HEK293 (cell line): ENCODE measurements at regions not wholly inside any gene's neighbourhood (a gene's known extent, or its start where the extent isn't known, plus 50 kb on each side); places are given as distances from the start of the nearest gene placed in this dataset.

ENCODE experiments used
- CTCF ChIA-PET: fragments of 350-600 bp; formaldehyde crosslinking; extraction: SDS; loops from one replicate; lab custom pipeline; 2021; ENCODE audit warnings: antibody characterized with exemption; lab: Yijun Ruan, JAX
- POLR2A ChIA-PET: fragments of 300-600 bp; formaldehyde crosslinking; extraction: SDS; loops from one replicate; lab custom pipeline; 2020; ENCODE audit warnings: antibody characterized with exemption, inconsistent platforms; lab: Yijun Ruan, JAX
- H3K27ac ChIP-seq: fragments of 200-500 bp; sonication (Bioruptor generic); 2 replicates; pipeline ENCODE4 v1.5.1; 2014; ENCODE audit warnings: low read depth, low read length, control low read depth, inconsistent platforms; ENCODE audit errors: extremely low read depth
- H3K36me3 ChIP-seq, 2 experiments: fragments of 200-500 bp in 1 of 2; sonication (Bioruptor generic) in 1 of 2; 1 replicate in 1 of 2; 2 replicates in 1 of 2; pipeline ENCODE4 v1.5.1; 2014 to 2017; ENCODE audit warnings: inconsistent platforms in 2 of 2, low read length in 2 of 2; ENCODE audit not compliant: control insufficient read depth in 2 of 2, insufficient read depth in 1 of 2
- H3K4me1 ChIP-seq: fragments of 200-500 bp; sonication (Bioruptor generic); 2 replicates; pipeline ENCODE4 v1.5.1; 2014; ENCODE audit warnings: mild to moderate bottlenecking, low read length, inconsistent platforms; ENCODE audit not compliant: control insufficient read depth, insufficient read depth
- H3K4me3 ChIP-seq: 2 replicates; pipeline ENCODE4 v1.5.1; 2011; ENCODE audit warnings: low read depth, mild to moderate bottlenecking, control low read depth, low read length, moderate library complexity
- H3K9me3 ChIP-seq: fragments of 200-500 bp; sonication (Bioruptor generic); 2 replicates; pipeline ENCODE4 v1.5.1; 2014; ENCODE audit warnings: low read depth, low read length, inconsistent platforms; ENCODE audit not compliant: control insufficient read depth, insufficient read depth
- FEZF1 ChIP-seq: fragments of 450-650 bp; formaldehyde crosslinking; IDR thresholded peaks from 2 replicates; pipeline ENCODE4 v1.5.1; 2016; ENCODE audit warnings: missing biosample characterization, missing genetic modification characterization
- HOXC10 ChIP-seq: sonication (generic); formaldehyde crosslinking; IDR thresholded peaks from 2 replicates; pipeline ENCODE4 v1.8.1; 2023; ENCODE audit warnings: mild to moderate bottlenecking, missing genetic modification reagents
- IKZF3 ChIP-seq: fragments of 450-650 bp; IDR thresholded peaks from 2 replicates; pipeline ENCODE4 v1.5.0; 2018; ENCODE audit warnings: missing biosample characterization, mild to moderate bottlenecking, missing genetic modification characterization, moderate library complexity
- YY2 ChIP-seq: fragments of 450-650 bp; formaldehyde crosslinking; IDR thresholded peaks from 2 replicates; pipeline ENCODE4 v1.5.1; 2016; ENCODE audit warnings: missing biosample characterization, missing genetic modification characterization
- ZFP69B ChIP-seq: fragments of 450-650 bp; formaldehyde crosslinking; IDR thresholded peaks from 2 replicates; pipeline ENCODE4 v1.5.1; 2016; ENCODE audit warnings: missing biosample characterization, missing genetic modification characterization
- ZNF133 ChIP-seq: fragments of 450-650 bp; formaldehyde crosslinking; IDR thresholded peaks from 2 replicates; pipeline ENCODE4 v1.5.1; 2016; ENCODE audit warnings: missing biosample characterization, missing genetic modification characterization
- ZNF138 ChIP-seq: fragments of 450-650 bp; formaldehyde crosslinking; IDR thresholded peaks from 2 replicates; pipeline ENCODE4 v1.5.1; 2016; ENCODE audit warnings: missing biosample characterization, missing genetic modification characterization, borderline replicate concordance
- ZNF157 ChIP-seq: fragments of 450-650 bp; formaldehyde crosslinking; IDR thresholded peaks from 2 replicates; pipeline ENCODE4 v1.5.1; 2016; ENCODE audit warnings: missing biosample characterization, missing genetic modification characterization
- ZNF174 ChIP-seq: fragments of 450-650 bp; formaldehyde crosslinking; IDR thresholded peaks from 2 replicates; pipeline ENCODE4 v1.5.0; 2017; ENCODE audit warnings: missing biosample characterization, mild to moderate bottlenecking, missing genetic modification characterization
- ZNF510 ChIP-seq: fragments of 450-650 bp; formaldehyde crosslinking; IDR thresholded peaks from 2 replicates; pipeline ENCODE4 v1.5.1; 2018; ENCODE audit warnings: mild to moderate bottlenecking, missing genetic modification characterization, missing biosample characterization; ENCODE audit not compliant: insufficient replicate concordance
- ZNF530 ChIP-seq: fragments of 450-650 bp; formaldehyde crosslinking; IDR thresholded peaks from 2 replicates; pipeline ENCODE4 v1.5.1; 2016; ENCODE audit warnings: low read depth, missing biosample characterization, missing genetic modification characterization
- ZNF548 ChIP-seq: fragments of 450-650 bp; formaldehyde crosslinking; IDR thresholded peaks from 2 replicates; pipeline ENCODE4 v1.5.1; 2016; ENCODE audit warnings: missing biosample characterization, missing genetic modification characterization
- ZNF768 ChIP-seq: fragments of 450-650 bp; formaldehyde crosslinking; IDR thresholded peaks from 2 replicates; pipeline ENCODE4 v1.5.1; 2018; ENCODE audit warnings: missing biosample characterization, mild to moderate bottlenecking, missing genetic modification characterization
- ZNF785 ChIP-seq: fragments of 450-650 bp; formaldehyde crosslinking; IDR thresholded peaks from 2 replicates; pipeline ENCODE4 v1.5.1; 2016; ENCODE audit warnings: missing biosample characterization, missing genetic modification characterization
- ZNF791 ChIP-seq: fragments of 450-650 bp; formaldehyde crosslinking; IDR thresholded peaks from 2 replicates; pipeline ENCODE4 v1.5.1; 2016; ENCODE audit warnings: missing biosample characterization, missing genetic modification characterization
- TF ChIP-seq, protein P1 (sequence below): fragments of 450-650 bp; formaldehyde crosslinking; IDR thresholded peaks from 2 replicates; pipeline ENCODE4 v1.5.1; 2016; ENCODE audit warnings: missing biosample characterization, missing genetic modification characterization
- TF ChIP-seq, protein P2 (sequence below): fragments of 450-650 bp; formaldehyde crosslinking; conservative IDR thresholded peaks from 2 replicates; pipeline ENCODE4 v1.5.1; 2016; ENCODE audit warnings: low read depth, missing biosample characterization, missing genetic modification characterization
- TF ChIP-seq, protein P3 (sequence below): fragments of 450-650 bp; formaldehyde crosslinking; IDR thresholded peaks from 2 replicates; pipeline ENCODE4 v1.5.1; 2016; ENCODE audit warnings: missing biosample characterization, missing genetic modification characterization
- TF ChIP-seq, protein P4 (sequence below): fragments of 450-650 bp; formaldehyde crosslinking; IDR thresholded peaks from 2 replicates; pipeline ENCODE4 v1.5.1; 2017; ENCODE audit warnings: missing biosample characterization, missing genetic modification characterization
- TF ChIP-seq, protein P5 (sequence below): fragments of 450-650 bp; formaldehyde crosslinking; IDR thresholded peaks from 2 replicates; pipeline ENCODE4 v1.5.1; 2016; ENCODE audit warnings: missing biosample characterization, missing genetic modification characterization

DNA sequence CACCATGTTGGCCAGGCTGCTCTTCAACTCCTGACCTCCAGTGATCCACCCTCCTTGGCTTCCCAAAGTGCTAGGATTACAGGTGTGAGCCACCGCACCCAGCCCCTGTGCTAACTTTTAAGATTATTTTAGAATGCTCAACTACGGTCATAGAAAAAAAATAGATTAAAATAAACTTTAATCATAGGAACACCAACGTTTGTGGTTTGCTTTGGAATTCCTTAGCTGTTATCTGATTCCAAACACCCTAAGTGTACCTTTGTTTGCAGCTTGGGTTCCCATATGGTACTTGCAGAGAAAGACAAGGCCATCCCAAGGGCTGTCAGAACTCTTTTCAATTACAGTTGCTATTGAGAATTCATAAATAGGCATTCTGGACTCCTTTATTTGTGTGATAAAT lies 90.1 kb upstream of the EFHC2 start:
- H3K27ac ChIP-seq, result no peak overlapping the region
- CTCF ChIA-PET, result no interaction called here
- H3K4me1 ChIP-seq, result no peaks in the 10 kb centered on the region
- no peaks in the 10 kb centered on the region for H3K9me3 ChIP-seq
- no peaks in the 10 kb centered on the region for H3K36me3 ChIP-seq
- POLR2A ChIA-PET, result no interaction called here
- TF ChIP-seq YY2 (no peak), ZNF174 (tag by site-specific recombination) (no peak), ZNF510 (no peak), ZNF133 (tag by site-specific recombination) (no peak)
- H3K4me3 ChIP-seq, result no peak overlapping the region

DNA sequence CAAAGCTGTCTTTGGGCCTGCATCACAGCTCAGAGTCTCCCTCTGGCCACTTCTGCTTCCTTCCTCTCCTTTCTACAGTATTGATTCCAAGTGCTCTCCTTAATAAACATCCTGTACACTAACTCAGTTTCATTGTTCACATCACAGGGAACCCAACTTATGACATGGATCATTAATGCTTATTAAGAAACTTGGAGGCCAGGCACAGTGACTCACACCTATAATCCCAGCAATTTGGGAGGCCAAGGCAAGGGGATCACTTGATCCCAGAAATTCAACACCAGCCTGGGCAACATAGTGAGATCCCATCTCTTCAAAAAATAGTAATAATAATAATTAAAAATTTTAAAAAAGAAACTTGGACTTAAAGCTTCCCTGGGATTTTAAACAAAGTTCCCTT lies 89.2 kb upstream of the EFHC2 start:
- Histone ChIP-seq H3K9me3 (no peaks in the 10 kb centered on the region), H3K4me3 (no peak overlapping the region), H3K27ac (no peak overlapping the region), H3K36me3 (no peaks in the 10 kb centered on the region), H3K4me1 (no peaks in the 10 kb centered on the region)
- ChIA-PET POLR2A (no interaction called here), CTCF (no interaction called here)
- TF ChIP-seq HOXC10, result no peak
- no peak for TF ChIP-seq ZNF548 (tag by site-specific recombination)
- no peak for TF ChIP-seq IKZF3
- TF ChIP-seq ZNF138 (tag by site-specific recombination), result no peak
- TF ChIP-seq YY2, result no peak
- TF ChIP-seq, protein P1, sequence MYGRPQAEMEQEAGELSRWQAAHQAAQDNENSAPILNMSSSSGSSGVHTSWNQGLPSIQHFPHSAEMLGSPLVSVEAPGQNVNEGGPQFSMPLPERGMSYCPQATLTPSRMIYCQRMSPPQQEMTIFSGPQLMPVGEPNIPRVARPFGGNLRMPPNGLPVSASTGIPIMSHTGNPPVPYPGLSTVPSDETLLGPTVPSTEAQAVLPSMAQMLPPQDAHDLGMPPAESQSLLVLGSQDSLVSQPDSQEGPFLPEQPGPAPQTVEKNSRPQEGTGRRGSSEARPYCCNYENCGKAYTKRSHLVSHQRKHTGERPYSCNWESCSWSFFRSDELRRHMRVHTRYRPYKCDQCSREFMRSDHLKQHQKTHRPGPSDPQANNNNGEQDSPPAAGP (tag by site-specific recombination), result no peak
- no peak for TF ChIP-seq ZFP69B (tag by site-specific recombination)
- TF ChIP-seq, protein P2, sequence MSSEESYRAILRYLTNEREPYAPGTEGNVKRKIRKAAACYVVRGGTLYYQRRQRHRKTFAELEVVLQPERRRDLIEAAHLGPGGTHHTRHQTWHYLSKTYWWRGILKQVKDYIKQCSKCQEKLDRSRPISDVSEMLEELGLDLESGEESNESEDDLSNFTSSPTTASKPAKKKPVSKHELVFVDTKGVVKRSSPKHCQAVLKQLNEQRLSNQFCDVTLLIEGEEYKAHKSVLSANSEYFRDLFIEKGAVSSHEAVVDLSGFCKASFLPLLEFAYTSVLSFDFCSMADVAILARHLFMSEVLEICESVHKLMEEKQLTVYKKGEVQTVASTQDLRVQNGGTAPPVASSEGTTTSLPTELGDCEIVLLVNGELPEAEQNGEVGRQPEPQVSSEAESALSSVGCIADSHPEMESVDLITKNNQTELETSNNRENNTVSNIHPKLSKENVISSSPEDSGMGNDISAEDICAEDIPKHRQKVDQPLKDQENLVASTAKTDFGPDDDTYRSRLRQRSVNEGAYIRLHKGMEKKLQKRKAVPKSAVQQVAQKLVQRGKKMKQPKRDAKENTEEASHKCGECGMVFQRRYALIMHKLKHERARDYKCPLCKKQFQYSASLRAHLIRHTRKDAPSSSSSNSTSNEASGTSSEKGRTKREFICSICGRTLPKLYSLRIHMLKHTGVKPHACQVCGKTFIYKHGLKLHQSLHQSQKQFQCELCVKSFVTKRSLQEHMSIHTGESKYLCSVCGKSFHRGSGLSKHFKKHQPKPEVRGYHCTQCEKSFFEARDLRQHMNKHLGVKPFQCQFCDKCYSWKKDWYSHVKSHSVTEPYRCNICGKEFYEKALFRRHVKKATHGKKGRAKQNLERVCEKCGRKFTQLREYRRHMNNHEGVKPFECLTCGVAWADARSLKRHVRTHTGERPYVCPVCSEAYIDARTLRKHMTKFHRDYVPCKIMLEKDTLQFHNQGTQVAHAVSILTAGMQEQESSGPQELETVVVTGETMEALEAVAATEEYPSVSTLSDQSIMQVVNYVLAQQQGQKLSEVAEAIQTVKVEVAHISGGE (tag by site-specific recombination), result no peak
- TF ChIP-seq, protein P3, sequence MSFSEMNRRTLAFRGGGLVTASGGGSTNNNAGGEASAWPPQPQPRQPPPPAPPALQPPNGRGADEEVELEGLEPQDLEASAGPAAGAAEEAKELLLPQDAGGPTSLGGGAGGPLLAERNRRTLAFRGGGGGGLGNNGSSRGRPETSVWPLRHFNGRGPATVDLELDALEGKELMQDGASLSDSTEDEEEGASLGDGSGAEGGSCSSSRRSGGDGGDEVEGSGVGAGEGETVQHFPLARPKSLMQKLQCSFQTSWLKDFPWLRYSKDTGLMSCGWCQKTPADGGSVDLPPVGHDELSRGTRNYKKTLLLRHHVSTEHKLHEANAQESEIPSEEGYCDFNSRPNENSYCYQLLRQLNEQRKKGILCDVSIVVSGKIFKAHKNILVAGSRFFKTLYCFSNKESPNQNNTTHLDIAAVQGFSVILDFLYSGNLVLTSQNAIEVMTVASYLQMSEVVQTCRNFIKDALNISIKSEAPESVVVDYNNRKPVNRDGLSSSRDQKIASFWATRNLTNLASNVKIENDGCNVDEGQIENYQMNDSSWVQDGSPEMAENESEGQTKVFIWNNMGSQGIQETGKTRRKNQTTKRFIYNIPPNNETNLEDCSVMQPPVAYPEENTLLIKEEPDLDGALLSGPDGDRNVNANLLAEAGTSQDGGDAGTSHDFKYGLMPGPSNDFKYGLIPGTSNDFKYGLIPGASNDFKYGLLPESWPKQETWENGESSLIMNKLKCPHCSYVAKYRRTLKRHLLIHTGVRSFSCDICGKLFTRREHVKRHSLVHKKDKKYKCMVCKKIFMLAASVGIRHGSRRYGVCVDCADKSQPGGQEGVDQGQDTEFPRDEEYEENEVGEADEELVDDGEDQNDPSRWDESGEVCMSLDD, result no peak
- TF ChIP-seq, protein P4, sequence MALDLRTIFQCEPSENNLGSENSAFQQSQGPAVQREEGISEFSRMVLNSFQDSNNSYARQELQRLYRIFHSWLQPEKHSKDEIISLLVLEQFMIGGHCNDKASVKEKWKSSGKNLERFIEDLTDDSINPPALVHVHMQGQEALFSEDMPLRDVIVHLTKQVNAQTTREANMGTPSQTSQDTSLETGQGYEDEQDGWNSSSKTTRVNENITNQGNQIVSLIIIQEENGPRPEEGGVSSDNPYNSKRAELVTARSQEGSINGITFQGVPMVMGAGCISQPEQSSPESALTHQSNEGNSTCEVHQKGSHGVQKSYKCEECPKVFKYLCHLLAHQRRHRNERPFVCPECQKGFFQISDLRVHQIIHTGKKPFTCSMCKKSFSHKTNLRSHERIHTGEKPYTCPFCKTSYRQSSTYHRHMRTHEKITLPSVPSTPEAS (tag by site-specific recombination), result no peak
- TF ChIP-seq, protein P5, sequence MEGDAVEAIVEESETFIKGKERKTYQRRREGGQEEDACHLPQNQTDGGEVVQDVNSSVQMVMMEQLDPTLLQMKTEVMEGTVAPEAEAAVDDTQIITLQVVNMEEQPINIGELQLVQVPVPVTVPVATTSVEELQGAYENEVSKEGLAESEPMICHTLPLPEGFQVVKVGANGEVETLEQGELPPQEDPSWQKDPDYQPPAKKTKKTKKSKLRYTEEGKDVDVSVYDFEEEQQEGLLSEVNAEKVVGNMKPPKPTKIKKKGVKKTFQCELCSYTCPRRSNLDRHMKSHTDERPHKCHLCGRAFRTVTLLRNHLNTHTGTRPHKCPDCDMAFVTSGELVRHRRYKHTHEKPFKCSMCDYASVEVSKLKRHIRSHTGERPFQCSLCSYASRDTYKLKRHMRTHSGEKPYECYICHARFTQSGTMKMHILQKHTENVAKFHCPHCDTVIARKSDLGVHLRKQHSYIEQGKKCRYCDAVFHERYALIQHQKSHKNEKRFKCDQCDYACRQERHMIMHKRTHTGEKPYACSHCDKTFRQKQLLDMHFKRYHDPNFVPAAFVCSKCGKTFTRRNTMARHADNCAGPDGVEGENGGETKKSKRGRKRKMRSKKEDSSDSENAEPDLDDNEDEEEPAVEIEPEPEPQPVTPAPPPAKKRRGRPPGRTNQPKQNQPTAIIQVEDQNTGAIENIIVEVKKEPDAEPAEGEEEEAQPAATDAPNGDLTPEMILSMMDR (tag by site-specific recombination), result no peak
- TF ChIP-seq ZNF791 (tag by site-specific recombination), result no peak
- no peak for TF ChIP-seq ZNF530 (tag by site-specific recombination)
- TF ChIP-seq ZNF785, result no peak
- no peak for TF ChIP-seq ZNF768 (tag by site-specific recombination)
- TF ChIP-seq ZNF157 (tag by site-specific recombination), result no peak
- no peak for TF ChIP-seq FEZF1 (tag by site-specific recombination)
